RKO (cell line): ENCODE measurements at regions not wholly inside any gene's neighbourhood (a gene's known extent, or its start where the extent isn't known, plus 50 kb on each side); places are given as distances from the start of the nearest gene placed in this dataset.
"Not testable (repeated sequence)": the region's sequence is repeated elsewhere in the genome, so short reads cannot be mapped to it uniquely, and the experiment has no call there.

ENCODE experiments used
- DNase-seq: peaks from one replicate; pipeline ENCODE4 v3.0.0-alpha.2; 2016; ENCODE audit warnings: low spot score

DNA sequence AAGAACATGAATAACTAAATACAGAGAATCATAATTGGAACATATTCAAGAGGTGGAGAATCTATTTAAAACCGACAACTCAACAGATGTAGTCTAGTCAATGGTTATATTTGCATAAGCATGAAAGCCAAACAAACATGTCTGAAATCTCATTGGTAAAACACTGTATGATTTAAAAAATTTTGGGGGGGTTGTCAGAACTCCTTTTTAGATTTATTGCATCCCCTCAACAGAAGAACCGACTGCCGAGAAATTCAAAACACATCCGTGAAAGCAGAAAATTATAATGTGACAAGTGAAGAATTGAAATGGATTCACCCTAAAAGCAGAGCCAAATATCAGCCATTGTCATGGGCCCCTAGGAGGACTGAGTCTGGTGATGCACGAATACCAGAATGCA lies 633.4 kb upstream of the KCNMB2 start:
- DNase-seq: no peak

DNA sequence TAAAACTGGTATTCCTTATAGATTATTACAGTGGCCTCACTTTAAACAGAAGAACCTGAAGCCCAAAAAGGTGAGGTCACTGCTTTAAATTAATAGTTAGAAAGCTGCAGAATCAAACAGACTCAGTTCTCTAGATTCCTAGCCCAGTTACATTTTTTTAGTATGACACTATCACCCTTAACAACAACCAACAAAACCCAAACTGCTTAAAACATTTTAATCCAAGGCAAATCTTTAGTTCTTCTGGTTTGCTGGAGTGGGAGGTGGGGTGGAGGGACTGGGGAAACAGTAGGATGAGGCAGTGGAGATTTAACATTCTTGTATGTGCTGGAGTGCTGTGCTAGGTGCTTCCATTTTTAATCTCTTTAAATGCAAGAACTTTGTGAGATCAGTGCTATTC lies 631.6 kb upstream of the KCNMB2 start:
- DNase-seq: no peak

DNA sequence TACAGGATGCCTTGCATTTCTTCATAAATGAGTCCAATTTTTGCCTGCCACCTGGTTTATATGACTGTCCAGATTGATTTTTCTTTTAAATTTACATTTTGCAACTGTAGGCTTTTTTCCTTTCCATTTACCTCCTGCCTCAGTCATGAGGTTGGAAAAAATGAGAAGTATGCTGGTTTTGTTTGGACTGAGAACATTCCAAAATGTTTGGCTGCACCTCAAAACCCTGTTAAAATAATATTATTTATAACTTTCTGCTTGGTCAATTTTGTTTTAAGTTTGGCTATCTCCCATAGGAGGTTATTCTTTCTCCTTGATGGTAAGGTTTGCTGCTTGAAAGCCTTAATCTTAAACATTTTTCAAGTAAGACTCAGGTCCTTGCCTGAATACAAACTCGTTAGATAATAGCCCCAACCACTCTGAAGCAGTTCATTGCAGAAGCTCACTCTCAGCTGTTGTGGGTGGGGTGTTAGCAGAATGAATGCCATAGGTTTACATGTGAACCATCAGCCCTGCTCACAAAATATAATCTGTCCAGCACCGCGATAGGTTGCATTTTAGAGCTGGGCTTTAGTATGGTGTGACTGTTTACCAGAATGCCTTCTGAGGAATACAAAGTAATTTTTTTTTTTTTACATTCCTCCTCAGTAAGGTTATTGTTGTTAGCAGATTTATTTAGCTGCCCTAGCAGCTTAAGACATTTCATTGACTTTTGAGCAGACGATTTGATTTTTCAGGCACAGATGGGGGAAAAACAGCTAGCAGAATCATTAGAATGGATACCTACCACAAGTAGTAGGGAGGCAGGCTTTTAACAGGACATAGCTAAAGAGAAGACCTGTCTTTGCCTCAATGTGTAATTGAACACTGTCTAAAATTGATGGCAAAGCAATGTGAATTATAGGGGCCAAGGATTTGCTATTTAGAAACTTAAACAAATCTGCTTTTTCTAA lies 630.8 kb upstream of the KCNMB2 start:
- no peak for DNase-seq

DNA sequence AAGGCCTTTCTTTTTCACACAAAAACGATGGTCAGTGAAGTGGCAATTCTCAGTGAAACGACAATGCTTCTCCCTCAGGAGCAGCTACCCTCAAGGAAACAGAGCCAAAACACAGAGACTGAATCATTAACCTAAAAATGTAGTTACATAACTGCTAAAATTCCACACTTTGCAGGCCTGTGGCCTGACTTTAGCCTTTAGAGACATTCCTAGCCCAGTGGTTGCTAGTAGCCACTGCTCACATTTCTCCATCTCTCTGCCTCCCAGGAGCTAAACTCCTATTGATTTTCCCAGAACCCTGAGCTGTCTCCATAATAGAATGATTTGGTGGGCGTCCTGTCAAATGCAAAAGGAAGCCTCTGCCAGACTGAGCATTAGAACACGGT lies 630.1 kb upstream of the KCNMB2 start:
- DNase-seq: no peak

DNA sequence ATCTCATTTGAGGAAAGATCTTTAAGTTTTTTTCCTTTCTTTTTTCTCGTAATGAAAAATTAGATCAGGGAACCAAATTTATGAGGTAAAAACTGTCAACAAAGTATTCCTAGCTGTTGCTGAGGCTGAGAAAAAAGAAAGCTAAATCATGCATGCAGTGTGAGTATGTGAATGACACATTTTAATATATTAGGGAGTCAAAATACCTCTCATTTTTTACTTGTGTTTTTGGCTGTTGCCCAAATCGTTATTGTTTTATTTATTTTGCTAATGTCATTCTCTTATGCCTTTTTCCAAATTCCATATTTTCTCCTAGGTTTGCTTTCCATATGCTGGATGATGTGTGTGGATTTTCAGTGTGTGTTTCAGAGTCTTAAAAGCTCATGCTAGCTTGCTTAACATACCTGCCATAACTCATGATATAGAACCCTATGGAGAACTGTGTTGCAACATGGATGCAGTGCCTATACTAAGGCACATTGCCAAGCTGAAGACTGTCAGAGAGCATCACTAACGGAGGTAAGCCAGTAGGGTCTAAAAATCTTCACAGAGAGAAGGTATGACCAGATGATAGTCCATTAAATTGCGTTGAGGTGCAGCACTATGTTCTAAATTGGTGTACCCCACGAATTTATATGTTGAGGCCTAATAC lies 629.5 kb upstream of the KCNMB2 start:
- DNase-seq: no peak

DNA sequence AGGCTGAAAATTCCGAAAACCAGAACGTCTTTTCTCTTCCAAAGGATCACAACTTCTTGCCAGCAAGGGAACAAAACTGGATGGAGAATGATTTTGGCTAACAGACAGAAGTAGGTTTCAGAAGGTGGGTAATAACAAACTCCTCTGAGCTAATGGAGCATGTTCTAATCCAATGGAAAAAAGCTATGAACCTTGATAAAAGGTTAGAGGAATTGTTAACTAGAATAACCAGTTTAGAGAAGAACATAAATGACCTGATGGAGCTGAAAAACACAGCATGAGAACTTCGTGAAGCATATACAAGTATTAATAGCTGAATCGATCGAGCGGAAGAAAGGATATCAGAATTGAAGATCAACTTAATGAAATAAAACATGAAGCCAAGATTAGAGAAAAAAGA lies 626.7 kb upstream of the KCNMB2 start:
- not testable (repeated sequence) for DNase-seq

DNA sequence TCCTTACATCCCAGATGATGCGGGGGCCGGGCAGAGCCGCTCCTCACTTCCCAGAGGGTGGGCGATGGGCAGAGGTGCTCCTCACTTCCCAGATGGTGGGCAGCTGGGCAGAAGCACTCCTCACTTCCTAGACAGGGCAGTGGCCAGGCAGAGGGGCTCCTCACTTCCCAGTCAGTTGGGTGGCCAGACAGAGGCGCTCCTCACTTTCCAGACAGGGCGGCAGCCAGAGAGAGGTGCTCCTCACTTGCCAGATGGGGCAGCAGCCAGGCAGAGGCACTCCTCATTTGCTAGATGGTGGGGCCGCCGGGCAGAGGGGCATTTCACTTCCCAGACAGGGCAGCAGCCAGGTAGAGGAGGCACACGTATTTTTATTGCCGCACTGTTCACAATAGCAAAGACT lies 622.0 kb upstream of the KCNMB2 start:
- DNase-seq: no peak

DNA sequence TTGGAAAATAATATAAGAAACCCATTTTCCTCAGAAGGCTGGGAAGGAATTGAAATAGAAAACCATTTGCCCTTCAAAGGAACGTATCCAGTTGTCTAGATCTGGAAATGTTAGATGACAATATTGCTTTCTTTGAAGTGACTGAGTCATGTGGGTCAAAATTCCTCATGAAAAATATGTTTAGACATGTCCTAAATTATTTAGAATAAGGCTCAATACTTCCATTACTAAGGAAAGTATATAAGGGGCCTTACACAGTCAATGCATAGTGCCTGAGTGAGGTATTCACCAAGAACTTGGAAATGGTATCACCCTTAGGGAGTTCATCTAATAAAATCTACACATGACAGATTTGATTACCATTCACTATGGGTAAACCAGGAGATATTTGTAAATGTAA lies 619.8 kb upstream of the KCNMB2 start:
- DNase-seq: no peak

DNA sequence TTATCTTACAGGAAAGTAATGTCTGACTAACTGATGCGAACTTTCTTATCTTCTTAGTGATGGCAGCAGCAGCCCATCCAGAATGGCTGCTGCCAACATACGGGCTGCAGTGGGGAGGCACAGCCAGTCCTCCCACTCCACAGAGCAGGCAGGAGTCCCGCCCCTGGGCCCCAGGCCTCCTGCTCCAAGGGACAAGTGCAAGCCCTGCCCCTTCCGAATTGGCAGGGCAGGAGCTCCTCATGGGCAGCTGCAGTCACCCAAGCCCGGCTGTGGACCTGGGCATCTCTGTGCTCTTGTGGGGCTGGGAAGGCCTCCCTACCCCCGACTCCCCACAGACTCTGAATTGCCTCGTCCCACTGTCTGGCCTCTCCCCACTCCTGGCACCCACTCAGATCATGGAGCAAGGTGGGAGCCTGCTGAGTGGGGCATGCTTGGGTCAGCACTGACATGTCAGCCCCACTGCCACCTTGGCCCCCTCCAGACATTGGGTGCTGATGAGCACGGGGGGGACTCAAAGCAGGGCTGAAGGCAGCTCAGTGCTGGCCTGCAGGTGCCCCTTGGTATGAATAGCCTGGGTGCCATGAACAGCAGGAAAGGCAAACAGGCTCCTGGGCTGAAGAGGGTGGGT lies 618.9 kb upstream of the KCNMB2 start:
- no peak for DNase-seq

DNA sequence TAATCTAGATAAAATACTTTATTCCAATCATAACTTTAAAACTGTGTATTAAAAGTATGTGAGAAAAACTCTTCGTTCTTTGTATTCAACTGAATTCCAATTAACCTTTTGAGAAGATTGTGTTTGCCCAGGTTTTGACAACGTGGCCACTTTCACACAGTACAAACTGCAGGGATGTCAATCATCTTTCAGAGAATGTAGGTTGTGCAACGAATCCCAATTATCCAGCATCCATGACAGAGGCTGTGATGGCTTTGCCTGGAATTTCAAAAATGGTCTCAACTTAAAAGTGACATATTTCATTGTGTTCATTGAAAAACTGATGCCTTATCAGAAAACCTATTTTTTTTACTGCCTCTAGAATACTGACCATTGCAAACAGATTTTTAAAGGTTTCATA lies 615.1 kb upstream of the KCNMB2 start:
- DNase-seq: no peak

DNA sequence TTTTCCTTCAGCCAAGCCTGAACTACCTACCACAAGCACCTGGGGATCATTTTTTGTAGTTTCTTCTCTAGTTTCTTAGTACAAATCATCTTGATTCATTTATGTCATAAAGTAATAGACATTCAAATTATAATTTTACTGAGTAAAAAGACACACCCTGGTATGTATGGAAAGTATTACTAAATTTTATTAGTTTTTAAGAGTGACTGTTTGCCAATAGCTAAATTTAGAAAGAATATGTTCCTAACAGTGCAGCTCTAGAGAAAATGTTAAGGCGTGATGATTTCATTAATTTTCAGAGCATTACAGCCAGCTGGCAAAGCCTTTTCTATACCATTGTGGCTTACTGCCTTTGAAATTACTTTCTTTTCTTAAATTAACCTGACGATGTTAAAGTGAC lies 612.0 kb upstream of the KCNMB2 start:
- no peak for DNase-seq

DNA sequence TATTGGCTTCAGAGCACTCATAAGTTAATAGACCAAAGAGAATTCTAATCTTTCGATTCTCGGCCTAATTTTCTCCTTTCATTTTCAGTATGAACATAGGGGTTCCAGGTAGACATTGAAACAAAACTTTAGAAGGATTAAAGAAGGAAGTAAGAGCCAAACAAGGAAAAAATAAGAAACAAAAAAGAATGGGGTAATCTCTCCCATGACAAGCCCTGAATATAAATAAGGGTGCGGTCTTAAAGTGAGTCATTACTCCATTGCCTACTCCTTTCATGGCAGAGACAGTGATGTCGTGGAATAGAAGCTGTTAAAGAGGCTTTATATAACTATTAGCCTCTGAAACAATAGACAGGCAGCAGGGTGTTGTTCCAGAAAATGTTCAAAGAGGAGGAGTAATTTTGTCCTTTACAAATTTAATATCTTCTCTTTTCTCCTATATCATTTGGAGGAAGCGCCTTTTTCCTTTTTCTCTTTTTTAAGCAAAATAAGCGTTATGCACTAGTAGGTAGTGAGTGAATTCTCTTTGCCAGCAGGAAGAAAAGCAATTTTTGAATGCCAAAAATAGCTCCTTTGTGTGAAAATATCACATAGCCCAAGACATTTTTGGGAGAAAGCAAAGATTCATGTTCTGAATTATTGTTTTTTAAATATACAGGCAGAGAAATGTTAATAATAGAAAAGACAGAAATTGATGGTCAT lies 607.9 kb upstream of the KCNMB2 start:
- DNase-seq: no peak

DNA sequence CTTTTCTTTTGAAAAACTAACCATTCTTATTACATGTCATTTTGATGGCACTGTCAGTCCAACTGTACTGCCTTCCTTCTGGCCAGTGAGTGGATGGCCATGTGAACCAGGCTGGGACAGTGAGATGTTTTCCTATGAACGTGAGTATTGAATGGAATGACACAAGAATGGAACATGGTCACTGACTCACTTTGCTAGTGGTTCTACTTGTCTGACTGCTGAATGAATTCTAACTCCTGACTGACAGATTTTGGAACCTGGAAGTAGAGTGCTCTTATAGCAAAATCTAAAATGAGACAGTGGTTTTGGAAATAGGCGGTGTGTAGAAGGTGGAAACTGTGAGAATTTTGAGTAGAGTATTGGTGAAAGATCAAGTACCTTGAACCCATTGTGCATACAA lies 606.9 kb upstream of the KCNMB2 start:
- no peak for DNase-seq

DNA sequence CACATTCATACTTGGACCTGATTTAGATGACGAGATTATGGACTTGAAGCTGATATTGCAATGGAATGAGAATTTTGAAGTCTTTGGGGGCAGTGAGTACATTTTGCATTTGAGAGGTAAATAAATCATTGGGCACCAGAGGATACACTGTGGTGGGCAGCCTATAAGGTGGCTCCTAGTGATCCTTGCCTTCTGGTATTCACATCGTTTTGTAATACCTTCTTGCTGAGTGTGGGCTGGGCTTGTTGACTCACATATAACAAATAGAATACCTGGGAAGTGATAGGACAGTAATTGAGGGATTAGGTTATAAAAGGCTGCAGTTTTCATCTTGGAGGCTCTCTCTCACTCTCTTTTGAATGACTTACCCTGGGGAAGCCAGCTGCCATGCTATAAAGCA lies 605.5 kb upstream of the KCNMB2 start:
- no peak for DNase-seq

DNA sequence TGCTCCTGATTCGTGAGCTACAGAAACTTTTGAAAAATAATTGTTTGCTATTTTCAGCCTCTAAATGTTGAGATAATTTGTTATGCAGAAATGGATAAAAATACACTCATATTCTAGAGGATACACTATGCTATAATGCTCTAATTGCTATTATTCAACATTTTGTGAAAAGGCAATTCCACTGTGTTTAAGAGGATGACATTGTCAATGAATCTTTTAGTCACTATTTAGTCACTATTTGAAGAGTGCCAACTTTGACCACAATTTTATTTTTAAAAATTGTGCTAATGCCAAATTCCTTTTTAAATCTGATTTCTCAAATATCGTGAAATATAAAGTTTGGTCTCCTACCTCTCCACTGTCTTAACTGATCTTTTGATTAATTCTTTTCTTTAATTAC lies 604.9 kb upstream of the KCNMB2 start:
- DNase-seq: no peak

DNA sequence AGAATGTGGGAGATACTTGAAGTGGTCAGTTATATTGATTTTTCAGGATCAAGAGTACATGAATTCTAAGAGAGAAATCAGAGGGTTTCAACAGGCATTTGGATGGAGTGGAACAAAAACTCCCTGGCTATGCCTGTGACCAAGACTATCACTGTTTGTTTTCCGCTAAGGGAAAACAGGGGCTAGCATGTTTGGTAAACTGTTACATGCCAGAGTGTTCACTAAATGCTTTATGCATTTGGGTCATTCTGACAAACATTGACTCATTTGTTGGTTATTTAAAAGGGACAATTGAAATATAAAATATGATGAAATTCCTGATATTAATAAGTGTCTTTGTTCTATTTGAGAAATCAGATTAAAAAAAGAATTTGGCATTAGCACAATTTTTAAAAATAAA lies 603.9 kb upstream of the KCNMB2 start:
- DNase-seq: no peak

DNA sequence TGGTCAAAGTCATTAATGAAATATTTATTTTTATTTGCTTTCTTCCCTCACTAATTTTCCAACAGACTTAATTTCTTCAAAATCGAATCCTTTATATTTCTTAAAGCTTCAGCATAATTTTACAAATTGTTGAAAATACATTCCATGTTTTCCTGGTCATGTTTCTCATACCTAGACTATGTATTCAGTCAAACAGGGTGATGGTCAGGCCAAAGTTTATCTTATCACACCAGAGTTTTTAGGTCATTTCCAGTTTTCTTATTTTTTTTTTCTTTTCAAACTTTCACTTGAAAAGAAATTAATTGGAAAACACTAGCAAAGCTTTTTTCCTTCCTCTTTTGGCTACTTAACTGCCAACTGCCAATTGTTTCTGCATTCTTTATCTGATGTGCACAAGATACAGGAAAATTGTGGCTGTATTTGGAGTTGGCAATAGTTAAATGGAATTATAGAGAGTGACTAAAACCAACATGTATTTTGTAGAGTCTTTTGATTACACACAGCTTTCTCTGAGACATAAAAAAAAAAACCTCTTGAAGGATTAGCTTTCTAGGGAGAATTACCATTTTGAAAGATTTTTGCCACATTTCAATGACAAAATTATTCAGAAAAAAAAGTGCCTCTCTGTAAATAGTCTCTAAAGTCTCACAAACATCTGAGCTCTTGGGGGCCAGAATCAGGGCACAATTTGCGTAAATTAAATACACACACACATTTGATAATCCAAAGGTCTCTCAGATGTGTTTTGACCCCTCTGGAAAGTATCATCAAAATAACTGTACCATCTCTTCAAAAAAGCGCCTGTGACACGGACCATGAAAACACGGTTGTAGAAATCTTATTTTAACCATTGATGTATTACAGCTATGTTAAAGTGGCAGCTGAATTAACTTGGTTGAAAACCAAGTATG lies 603.2 kb upstream of the KCNMB2 start:
- no peak for DNase-seq

DNA sequence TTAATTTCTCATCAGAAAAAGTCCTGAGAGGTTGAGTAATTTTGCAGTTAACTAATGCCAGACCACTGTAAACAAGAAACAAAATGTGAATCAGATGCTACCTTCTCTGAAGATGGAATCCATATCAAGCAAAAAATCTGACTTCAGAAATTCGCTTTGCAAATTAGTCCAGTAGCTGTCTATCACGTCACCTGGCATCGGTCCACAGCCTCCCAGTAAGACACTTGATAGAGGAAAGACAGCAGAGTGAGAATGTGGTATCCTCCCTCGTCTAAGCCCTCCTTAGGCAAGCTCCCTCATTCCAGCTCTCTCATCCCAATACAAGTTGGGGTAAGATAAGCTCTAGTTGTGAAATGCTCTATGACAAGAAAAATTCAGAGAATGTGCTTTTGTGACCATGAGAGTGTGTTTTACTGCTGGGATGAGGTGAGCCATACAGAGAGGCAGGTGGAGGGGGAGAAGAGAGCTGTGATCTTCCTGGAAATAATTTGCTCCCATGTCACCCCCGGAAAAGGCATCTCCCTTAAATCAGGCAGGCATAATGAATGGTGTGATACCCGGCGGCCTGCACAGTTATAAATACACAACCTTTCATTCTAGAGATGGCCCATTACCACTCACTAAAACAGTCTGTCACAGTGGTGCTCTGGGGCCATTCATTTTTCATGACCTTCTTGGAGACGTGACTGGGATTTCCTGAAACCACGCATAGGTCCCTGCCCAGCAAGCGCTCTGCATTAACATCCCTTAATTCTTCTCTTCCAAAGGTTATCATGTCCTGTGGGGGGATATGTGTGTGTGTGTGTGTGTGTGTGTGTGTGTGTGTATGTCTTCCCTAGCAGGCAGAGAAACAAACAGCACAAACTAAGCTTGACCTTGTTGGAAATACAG lies 602.0 kb upstream of the KCNMB2 start:
- DNase-seq: no peak

DNA sequence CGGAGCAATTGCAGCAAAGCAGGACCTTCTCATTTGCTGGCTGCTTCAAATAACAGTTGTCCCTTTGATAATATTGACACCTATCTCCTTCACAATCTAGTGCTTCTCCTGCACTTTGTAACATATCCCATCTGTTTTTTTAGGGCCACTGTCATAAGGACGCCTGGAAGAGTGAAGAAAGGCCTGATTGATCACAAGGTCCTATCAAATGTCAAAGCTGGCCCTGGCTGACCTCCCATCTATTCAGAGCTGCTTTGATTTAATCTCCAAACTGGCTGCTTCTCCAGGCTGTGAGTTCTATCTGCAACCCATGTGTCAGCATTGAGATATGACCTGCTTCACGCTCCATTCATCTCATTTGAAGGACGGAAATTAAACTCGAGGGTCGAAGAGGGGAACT lies 601.2 kb upstream of the KCNMB2 start:
- no peak for DNase-seq

DNA sequence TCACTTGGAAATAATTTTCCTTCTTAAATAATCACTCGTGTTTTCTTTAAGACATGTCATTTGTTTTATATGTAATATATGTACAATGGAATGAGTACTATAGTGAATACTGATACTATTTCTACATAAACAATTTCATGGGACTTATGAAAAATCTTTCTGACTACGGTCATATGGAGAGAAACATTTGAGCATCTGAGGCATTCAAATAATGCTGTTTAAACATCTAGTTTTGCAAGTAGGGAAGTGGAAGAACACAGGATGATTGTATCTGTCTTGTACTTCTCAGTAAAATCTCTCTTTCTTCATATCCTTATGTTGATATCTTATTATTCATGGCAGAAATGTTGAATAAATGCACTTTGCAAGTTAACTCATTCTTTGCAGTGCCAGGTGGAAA lies 599.5 kb upstream of the KCNMB2 start:
- DNase-seq: no peak

DNA sequence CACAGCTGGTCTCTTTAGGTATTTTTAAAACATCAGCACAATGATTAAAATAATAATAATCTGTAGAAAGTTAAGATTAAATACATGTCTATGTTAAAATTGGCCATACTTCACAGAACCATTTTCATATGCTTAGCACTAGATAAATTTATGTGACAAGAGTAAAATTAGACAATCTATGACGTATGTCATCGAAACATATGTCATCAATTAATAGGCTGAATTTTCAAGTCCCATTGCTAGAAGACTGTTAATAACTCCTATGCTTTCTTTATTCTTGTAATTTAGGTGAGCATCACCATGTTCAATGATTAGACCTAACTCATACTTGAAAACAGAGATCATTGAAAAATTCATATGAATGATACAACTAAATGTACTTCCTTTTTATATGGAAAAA lies 593.3 kb upstream of the KCNMB2 start:
- no peak for DNase-seq
